Stimulated activated CD8-positive, alpha-beta memory T cell treated with anti-CD3 and anti-CD28 coated beads, Interleukin-4, amount 100 ng/mL, for 4 hours (primary cell): ENCODE measurements at regions not wholly inside any gene's neighbourhood (a gene's known extent, or its start where the extent isn't known, plus 50 kb on each side); places are given as distances from the start of the nearest gene placed in this dataset.
"Not testable (repeated sequence)": the region's sequence is repeated elsewhere in the genome, so short reads cannot be mapped to it uniquely, and the experiment has no call there.

Source experiments
- DNase-seq, 2 donors: peaks; one replicate each; pipeline ENCODE4 v3.0.0-alpha.2; 2020; ENCODE audit warnings: low read depth in 2 of 2, low spot score in 1 of 2

GRCh38 chr15:77843546-77843945, 210.8 kb upstream of the LINGO1 start:
- DNase-seq: no peak

GRCh38 chr15:77840991-77841775, 208.5 kb upstream of the LINGO1 start:
- DNase-seq: no peak

- no peak for DNase-seq
These were observed 207.5 kb upstream of the LINGO1 start for GRCh38 chr15:77839970-77840905.

- DNase-seq: no peak
These were observed 206.7 kb upstream of the LINGO1 start for GRCh38 chr15:77839456-77839855.

- no peak for DNase-seq
These were observed 205.9 kb upstream of the LINGO1 start for GRCh38 chr15:77838595-77838994.

- DNase-seq: no peak
These were observed 205.3 kb upstream of the LINGO1 start for GRCh38 chr15:77838061-77838460.

- no peak for DNase-seq
These were observed 204.9 kb upstream of the LINGO1 start for GRCh38 chr15:77837649-77838025.

- no peak for DNase-seq
These were observed 204.4 kb upstream of the LINGO1 start for GRCh38 chr15:77836906-77837648.

GRCh38 chr15:77836121-77836692, 203.5 kb upstream of the LINGO1 start:
- no peak for DNase-seq

- no peak for DNase-seq
These were observed 201.7 kb upstream of the LINGO1 start for GRCh38 chr15:77834276-77834990.

GRCh38 chr15:77832874-77833273, 200.2 kb upstream of the LINGO1 start:
- no peak for DNase-seq

- DNase-seq: no peak
These were observed 199.3 kb upstream of the LINGO1 start for GRCh38 chr15:77831986-77832385.

GRCh38 chr15:77830051-77830468, 197.3 kb upstream of the LINGO1 start:
- no peak for DNase-seq

GRCh38 chr15:77829331-77829730, 196.6 kb upstream of the LINGO1 start:
- DNase-seq: not testable (repeated sequence)

GRCh38 chr15:77827860-77828259, 195.1 kb upstream of the LINGO1 start:
- DNase-seq: no peak

- no peak for DNase-seq
These were observed 193.4 kb upstream of the LINGO1 start for GRCh38 chr15:77826006-77826695.

GRCh38 chr15:77825546-77825945, 192.8 kb upstream of the LINGO1 start:
- DNase-seq: no peak

- no peak for DNase-seq
These were observed 192.5 kb upstream of the LINGO1 start for GRCh38 chr15:77825252-77825542.

GRCh38 chr15:77824361-77825251, 191.9 kb upstream of the LINGO1 start:
- no peak for DNase-seq
